GM12873 (cell line): ENCODE measurements at regions not wholly inside any gene's neighbourhood (a gene's known extent, or its start where the extent isn't known, plus 50 kb on each side); places are given as distances from the start of the nearest gene placed in this dataset.

Experiments used
- CTCF ChIP-seq: IDR thresholded peaks from 2 replicates; pipeline ENCODE4 v1.5.1; 2012; ENCODE audit warnings: low read depth, mild to moderate bottlenecking, moderate library complexity, low read length, control low read depth; ENCODE audit not compliant: insufficient read depth; ENCODE audit errors: missing control alignments

DNA sequence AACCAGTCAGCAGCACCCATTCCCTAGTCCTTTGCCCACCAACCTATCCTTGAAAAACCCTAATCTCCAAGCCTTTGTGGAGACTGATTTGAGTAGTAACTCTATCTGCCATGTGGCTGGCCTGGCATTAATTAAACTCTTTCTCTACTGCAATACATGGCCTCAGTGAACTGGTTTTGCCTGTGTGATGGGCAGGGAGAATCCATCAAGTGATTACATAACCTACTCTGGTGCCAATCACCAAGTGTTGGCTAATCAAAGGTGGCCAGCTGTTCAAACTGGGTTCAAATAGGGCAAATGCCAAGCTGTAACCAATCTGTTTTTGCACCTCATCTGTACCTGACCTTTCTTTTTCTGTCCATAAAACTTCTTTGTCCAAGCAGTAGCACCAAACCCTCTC lies 139.8 kb upstream of the XPO1 start:
- TF ChIP-seq CTCF: no peak

DNA sequence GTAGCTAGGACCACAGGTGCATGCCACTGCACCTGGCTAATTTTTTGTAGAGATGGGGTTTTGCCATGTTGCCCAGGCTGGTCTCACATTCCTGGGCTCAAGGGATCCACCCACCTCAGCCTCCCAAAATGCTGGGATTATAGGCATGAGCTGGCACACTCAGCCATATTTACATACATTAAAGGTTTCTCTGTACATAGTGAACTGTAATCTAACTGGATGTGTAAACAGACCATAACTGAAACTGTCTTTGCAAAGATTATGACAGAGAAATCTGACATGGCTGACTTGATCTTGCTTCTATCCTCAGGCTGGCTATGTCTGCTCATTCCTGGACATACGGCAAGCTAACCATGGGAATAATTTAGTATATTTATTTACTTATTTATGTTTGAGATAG lies 139.2 kb upstream of the XPO1 start:
- TF ChIP-seq CTCF: no peak

GRCh38 chr2:61675204-61675603 lies 137.0 kb upstream of the XPO1 start:
- no peak for TF ChIP-seq CTCF

GRCh38 chr2:61671561-61672315 lies 133.6 kb upstream of the XPO1 start:
- no peak for TF ChIP-seq CTCF

DNA sequence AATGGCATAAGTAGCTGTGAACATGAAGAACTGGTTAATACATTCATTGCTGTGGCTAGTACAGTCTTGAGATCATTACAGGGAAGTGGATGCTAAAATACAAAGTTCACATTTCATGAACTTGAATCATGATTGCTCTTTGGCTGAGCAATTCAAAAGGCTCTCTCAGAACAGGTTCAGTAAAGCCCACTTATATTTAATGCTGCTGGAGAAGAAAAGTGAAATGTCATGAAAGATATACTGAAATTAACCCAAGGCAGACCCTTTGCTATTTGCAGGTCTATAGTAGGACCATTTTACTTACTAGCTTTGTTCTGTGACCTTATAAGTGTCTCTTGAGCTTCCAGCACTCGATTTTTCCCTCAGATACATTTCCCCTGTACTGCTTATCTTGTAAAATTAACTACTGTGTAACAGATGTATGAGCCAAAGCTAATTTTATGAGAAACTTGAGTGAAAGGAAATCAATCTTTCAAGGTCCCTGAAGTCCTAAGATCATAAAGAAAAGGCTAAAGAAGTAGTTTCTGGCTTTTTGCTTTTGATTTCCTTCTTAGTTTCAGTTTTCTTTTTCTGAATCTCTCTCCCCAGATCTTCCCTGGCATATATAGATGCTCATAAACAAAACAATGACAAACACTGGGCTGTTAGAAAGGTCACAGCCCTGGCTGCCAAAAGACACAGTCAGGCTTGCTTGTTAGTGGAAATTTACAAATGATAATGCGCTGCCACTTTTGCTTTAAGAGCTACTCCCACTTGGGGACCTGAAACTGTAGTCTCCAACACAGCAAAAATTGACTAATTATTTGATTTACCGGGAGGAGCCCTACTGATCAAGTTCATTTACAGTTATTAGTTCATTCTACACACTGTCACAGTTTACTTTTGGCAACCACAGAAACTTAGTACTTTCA lies 132.7 kb upstream of the XPO1 start:
- TF ChIP-seq CTCF: no peak

- no peak for TF ChIP-seq CTCF
Measured at GRCh38 chr2:61664190-61664589, 126.0 kb upstream of the XPO1 start.

DNA sequence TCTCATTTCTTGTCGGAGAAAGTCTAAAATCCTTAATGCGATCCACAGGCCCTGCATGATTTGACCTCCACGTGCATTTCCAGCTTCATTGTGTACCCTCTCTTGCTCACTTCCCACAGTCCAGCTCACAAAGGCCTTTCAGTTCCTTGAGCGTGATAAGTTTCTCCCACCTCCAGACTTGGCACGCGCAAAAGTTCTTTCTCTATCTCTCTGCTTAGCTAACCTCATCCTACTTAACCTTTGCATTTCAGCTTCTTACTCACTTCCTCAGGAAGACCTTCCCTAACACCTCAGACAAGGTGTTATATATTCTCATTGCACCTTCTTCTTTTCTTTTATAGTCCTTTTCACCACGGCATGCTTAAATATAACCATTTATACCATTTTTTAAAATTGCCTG lies 124.8 kb upstream of the XPO1 start:
- no peak for TF ChIP-seq CTCF
